ENCODE measurements at regions not wholly inside any gene's neighbourhood (a gene's known extent, or its start where the extent isn't known, plus 50 kb on each side); places are given as distances from the start of the nearest gene placed in this dataset.

DNA sequence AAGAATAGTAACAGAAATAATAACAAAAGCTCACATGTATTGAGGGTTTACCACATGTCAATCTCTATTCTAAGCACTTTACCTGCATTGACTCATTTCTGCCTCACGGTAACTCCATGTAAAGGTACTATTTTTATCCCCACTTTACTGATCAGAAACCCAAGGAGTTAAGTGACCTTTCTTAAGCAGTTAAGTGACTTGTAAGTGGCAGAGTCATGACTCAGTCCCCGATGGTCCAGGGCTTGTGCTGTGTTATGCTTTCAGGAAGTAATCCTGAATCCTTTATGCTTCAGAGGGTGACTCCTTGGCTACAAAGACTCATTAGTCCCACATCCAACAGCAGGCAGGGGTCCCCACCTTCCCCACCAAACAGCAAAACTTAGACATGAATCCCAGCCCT, 66.5 kb downstream of the MRM1 start:
- TF ChIP-seq POLR2A (IDR thresholded peaks at IDR 0.05), result no peak
- TF ChIP-seq, protein P1, sequence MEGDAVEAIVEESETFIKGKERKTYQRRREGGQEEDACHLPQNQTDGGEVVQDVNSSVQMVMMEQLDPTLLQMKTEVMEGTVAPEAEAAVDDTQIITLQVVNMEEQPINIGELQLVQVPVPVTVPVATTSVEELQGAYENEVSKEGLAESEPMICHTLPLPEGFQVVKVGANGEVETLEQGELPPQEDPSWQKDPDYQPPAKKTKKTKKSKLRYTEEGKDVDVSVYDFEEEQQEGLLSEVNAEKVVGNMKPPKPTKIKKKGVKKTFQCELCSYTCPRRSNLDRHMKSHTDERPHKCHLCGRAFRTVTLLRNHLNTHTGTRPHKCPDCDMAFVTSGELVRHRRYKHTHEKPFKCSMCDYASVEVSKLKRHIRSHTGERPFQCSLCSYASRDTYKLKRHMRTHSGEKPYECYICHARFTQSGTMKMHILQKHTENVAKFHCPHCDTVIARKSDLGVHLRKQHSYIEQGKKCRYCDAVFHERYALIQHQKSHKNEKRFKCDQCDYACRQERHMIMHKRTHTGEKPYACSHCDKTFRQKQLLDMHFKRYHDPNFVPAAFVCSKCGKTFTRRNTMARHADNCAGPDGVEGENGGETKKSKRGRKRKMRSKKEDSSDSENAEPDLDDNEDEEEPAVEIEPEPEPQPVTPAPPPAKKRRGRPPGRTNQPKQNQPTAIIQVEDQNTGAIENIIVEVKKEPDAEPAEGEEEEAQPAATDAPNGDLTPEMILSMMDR (IDR thresholded peaks at IDR 0.05), result no peak

Measured in thyroid gland (tissue), 4 donors.